Lung (tissue), 12 donors: ENCODE measurements at regions not wholly inside any gene's neighbourhood (a gene's known extent, or its start where the extent isn't known, plus 50 kb on each side); places are given as distances from the start of the nearest gene placed in this dataset. TPM values are rescaled to one million over a fixed set of nuclear protein-coding genes. Genes with fewer than 3 reads are reported as not detected.

Experiments used
- ATAC-seq: fragments of 200-7000 bp; cut with Tn5 transposase; one replicate; pipeline ENCODE4 v1.9.1; 2020; ENCODE audit warnings: moderate number of reproducible peaks; ENCODE audit not compliant: insufficient read depth, low FRiP score
- DNase-seq, 3 donors: peaks; one replicate each; pipeline ENCODE4 v3.0.0-alpha.2; 2013 to 2017
- H3K27ac ChIP-seq, 2 donors: one replicate each; pipeline ENCODE4 v1.5.1; 2013; ENCODE audit warnings: mild to moderate bottlenecking in 2 of 2, moderate library complexity in 2 of 2, control low read depth in 1 of 2, inconsistent platforms in 1 of 2, low read depth in 1 of 2, low read length in 1 of 2
- H3K27me3 ChIP-seq, 3 donors: one replicate each; pipeline ENCODE4 v1.5.1; 2013; ENCODE audit warnings: low read length in 2 of 3; ENCODE audit not compliant: control insufficient read depth in 3 of 3, insufficient read depth in 3 of 3
- H3K36me3 ChIP-seq, 4 donors: one replicate each; pipeline ENCODE4 v1.5.1; 2013; ENCODE audit warnings: low read length in 4 of 4, mild to moderate bottlenecking in 1 of 4, moderate library complexity in 1 of 4; ENCODE audit not compliant: control insufficient read depth in 4 of 4, insufficient read depth in 4 of 4
- H3K4me1 ChIP-seq, 5 donors: one replicate each; pipeline ENCODE4 v1.5.1; 2013; ENCODE audit warnings: low read length in 5 of 5, mild to moderate bottlenecking in 2 of 5, moderate library complexity in 1 of 5; ENCODE audit not compliant: control insufficient read depth in 5 of 5, insufficient read depth in 5 of 5
- H3K4me3 ChIP-seq: one replicate; pipeline ENCODE4 v1.5.1; 2013; ENCODE audit warnings: mild to moderate bottlenecking, control low read depth, moderate library complexity
- H3K9ac ChIP-seq, 2 donors: one replicate each; pipeline ENCODE4 v1.5.1; 2013; ENCODE audit warnings: low read length in 2 of 2, control low read depth in 1 of 2; ENCODE audit not compliant: insufficient read depth in 1 of 2
- H3K9me3 ChIP-seq, 4 donors: one replicate each; pipeline ENCODE4 v1.5.1; 2013; ENCODE audit warnings: low read length in 3 of 4, mild to moderate bottlenecking in 1 of 4, moderate library complexity in 1 of 4; ENCODE audit not compliant: control insufficient read depth in 4 of 4, insufficient read depth in 3 of 4
- WGBS, 2 donors: extraction: QIAGEN DNeasy Blood & Tissue Kit; methylation state at CpG; one replicate each; pipeline ENCODE4 v1.1.7; 2013; 5-methylcytosine and 5-hydroxymethylcytosine counted together
- small RNA-seq: library from RNA; depleted of rRNA; stranded (forward); fragments of <200 nt; gene quantifications from one replicate; pipeline ENCODE3, GENCODE V24; 2014; ENCODE audit warnings: low replicate concordance
- TF ChIP-seq, protein P1 (sequence below): IDR thresholded peaks from 2 replicates; pipeline ENCODE4 v1.5.1; 2012; ENCODE audit warnings: mild to moderate bottlenecking; ENCODE audit errors: control extremely low read depth, extremely low read depth
- donor health status: control.
- donor health status: control.
- donor health status: Bipolar disorder and iron deficiency.
- donor health status: healthy.
- donor health status: DM: yes; HTN: yes; CAD: no.

- TF ChIP-seq, protein P1, sequence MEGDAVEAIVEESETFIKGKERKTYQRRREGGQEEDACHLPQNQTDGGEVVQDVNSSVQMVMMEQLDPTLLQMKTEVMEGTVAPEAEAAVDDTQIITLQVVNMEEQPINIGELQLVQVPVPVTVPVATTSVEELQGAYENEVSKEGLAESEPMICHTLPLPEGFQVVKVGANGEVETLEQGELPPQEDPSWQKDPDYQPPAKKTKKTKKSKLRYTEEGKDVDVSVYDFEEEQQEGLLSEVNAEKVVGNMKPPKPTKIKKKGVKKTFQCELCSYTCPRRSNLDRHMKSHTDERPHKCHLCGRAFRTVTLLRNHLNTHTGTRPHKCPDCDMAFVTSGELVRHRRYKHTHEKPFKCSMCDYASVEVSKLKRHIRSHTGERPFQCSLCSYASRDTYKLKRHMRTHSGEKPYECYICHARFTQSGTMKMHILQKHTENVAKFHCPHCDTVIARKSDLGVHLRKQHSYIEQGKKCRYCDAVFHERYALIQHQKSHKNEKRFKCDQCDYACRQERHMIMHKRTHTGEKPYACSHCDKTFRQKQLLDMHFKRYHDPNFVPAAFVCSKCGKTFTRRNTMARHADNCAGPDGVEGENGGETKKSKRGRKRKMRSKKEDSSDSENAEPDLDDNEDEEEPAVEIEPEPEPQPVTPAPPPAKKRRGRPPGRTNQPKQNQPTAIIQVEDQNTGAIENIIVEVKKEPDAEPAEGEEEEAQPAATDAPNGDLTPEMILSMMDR = no peak
- Histone ChIP-seq H3K4me3 (no peak overlapping the region), H3K27ac (no peak overlapping the region), H3K4me1 (no peaks in the 10 kb centered on the region), H3K27me3 (no peaks in the 10 kb centered on the region), H3K9me3 (peaks cover 0 to 59% (median 15%) of the 10 kb centered on the region in 4 donors), H3K9ac (no peak overlapping the region), H3K36me3 (no peaks in the 10 kb centered on the region)
- ATAC-seq (no peak), DNase-seq (no peak)
- 54 to 60% methylated on average over 1 of the region's 1 CpG for whole genome bisulfite sequencing, 2 donors
Observed at GRCh38 chr19:27618006-27618405, 1594.9 kb downstream of the UQCRFS1 start.

- H3K4me3 ChIP-seq = no peak overlapping the region
- H3K27ac ChIP-seq = no peak overlapping the region
- ATAC-seq (no peak), DNase-seq (no peak)
- no peak overlapping the region for H3K9ac ChIP-seq
- H3K4me1 ChIP-seq = no peaks in the 10 kb centered on the region
- peaks cover 0 to 28% (median 13%) of the 10 kb centered on the region in 4 donors for H3K9me3 ChIP-seq
- H3K27me3 ChIP-seq = no peaks in the 10 kb centered on the region
- no peaks in the 10 kb centered on the region for H3K36me3 ChIP-seq
- TF ChIP-seq, protein P1 = no peak
Observed at GRCh38 chr19:27580906-27581305, 1632.0 kb downstream of the UQCRFS1 start.

Small RNA genes in the stretch of these regions (small RNA-seq; reads per million reads assigned to genes)
- gene AC006504.6 = not detected
- not detected for gene RNA5SP470
